HEK293 (cell line): ENCODE measurements at regions not wholly inside any gene's neighbourhood (a gene's known extent, or its start where the extent isn't known, plus 50 kb on each side); places are given as distances from the start of the nearest gene placed in this dataset.

Experiments
- CTCF ChIA-PET: fragments of 350-600 bp; formaldehyde crosslinking; extraction: SDS; loops from one replicate; lab custom pipeline; 2021; ENCODE audit warnings: antibody characterized with exemption; lab: Yijun Ruan, JAX
- POLR2A ChIA-PET: fragments of 300-600 bp; formaldehyde crosslinking; extraction: SDS; loops from one replicate; lab custom pipeline; 2020; ENCODE audit warnings: antibody characterized with exemption, inconsistent platforms; lab: Yijun Ruan, JAX
- H3K27ac ChIP-seq: fragments of 200-500 bp; sonication (Bioruptor generic); 2 replicates; pipeline ENCODE4 v1.5.1; 2014; ENCODE audit warnings: low read depth, low read length, control low read depth, inconsistent platforms; ENCODE audit errors: extremely low read depth
- H3K36me3 ChIP-seq, 2 experiments: fragments of 200-500 bp in 1 of 2; sonication (Bioruptor generic) in 1 of 2; 1 replicate in 1 of 2; 2 replicates in 1 of 2; pipeline ENCODE4 v1.5.1; 2014 to 2017; ENCODE audit warnings: inconsistent platforms in 2 of 2, low read length in 2 of 2; ENCODE audit not compliant: control insufficient read depth in 2 of 2, insufficient read depth in 1 of 2
- H3K4me1 ChIP-seq: fragments of 200-500 bp; sonication (Bioruptor generic); 2 replicates; pipeline ENCODE4 v1.5.1; 2014; ENCODE audit warnings: mild to moderate bottlenecking, low read length, inconsistent platforms; ENCODE audit not compliant: control insufficient read depth, insufficient read depth
- H3K4me3 ChIP-seq: 2 replicates; pipeline ENCODE4 v1.5.1; 2011; ENCODE audit warnings: low read depth, mild to moderate bottlenecking, control low read depth, low read length, moderate library complexity
- H3K9me3 ChIP-seq: fragments of 200-500 bp; sonication (Bioruptor generic); 2 replicates; pipeline ENCODE4 v1.5.1; 2014; ENCODE audit warnings: low read depth, low read length, inconsistent platforms; ENCODE audit not compliant: control insufficient read depth, insufficient read depth
- BCL11A ChIP-seq: fragments of 450-650 bp; formaldehyde crosslinking; IDR thresholded peaks from 2 replicates; pipeline ENCODE4 v1.5.1; 2016; ENCODE audit warnings: low read depth, missing biosample characterization, missing genetic modification characterization
- BCL11B ChIP-seq: fragments of 450-650 bp; formaldehyde crosslinking; IDR thresholded peaks from 2 replicates; pipeline ENCODE4 v1.5.1; 2016; ENCODE audit warnings: low read depth, missing biosample characterization, missing genetic modification characterization
- GFI1B ChIP-seq: fragments of 450-650 bp; formaldehyde crosslinking; IDR thresholded peaks from 2 replicates; pipeline ENCODE4 v1.5.1; 2016; ENCODE audit warnings: missing biosample characterization, missing genetic modification characterization
- GLI4 ChIP-seq: fragments of 450-650 bp; formaldehyde crosslinking; IDR thresholded peaks from 2 replicates; pipeline ENCODE4 v1.5.1; 2016; ENCODE audit warnings: missing biosample characterization, missing genetic modification characterization
- SALL2 ChIP-seq: fragments of 450-650 bp; formaldehyde crosslinking; IDR thresholded peaks from 2 replicates; pipeline ENCODE4 v1.5.0; 2017; ENCODE audit warnings: missing biosample characterization, mild to moderate bottlenecking, missing genetic modification characterization, borderline replicate concordance
- ZBTB48 ChIP-seq: fragments of 450-650 bp; formaldehyde crosslinking; IDR thresholded peaks from 2 replicates; pipeline ENCODE4 v1.5.1; 2016; ENCODE audit warnings: missing biosample characterization, missing genetic modification characterization
- ZNF132 ChIP-seq: fragments of 450-650 bp; formaldehyde crosslinking; IDR thresholded peaks from 2 replicates; pipeline ENCODE4 v1.5.1; 2017; ENCODE audit warnings: missing biosample characterization, missing genetic modification characterization, borderline replicate concordance
- ZNF211 ChIP-seq: fragments of 450-650 bp; formaldehyde crosslinking; IDR thresholded peaks from 2 replicates; pipeline ENCODE4 v1.5.1; 2016; ENCODE audit warnings: low read depth, missing biosample characterization, missing genetic modification characterization
- ZNF274 ChIP-seq, 2 experiments: fragments of 200-500 bp in 1 of 2; fragments of 450-650 bp in 1 of 2; sonication (Bioruptor generic) in 1 of 2; formaldehyde crosslinking in 1 of 2; IDR thresholded peaks; 2 replicates each; pipeline versions ENCODE4 v1.5.1 to v1.6.1; 2014 to 2016; ENCODE audit warnings: borderline replicate concordance in 1 of 2, inconsistent platforms in 1 of 2, low read length in 1 of 2, missing biosample characterization in 1 of 2, missing genetic modification characterization in 1 of 2
- ZNF354C ChIP-seq: fragments of 450-650 bp; formaldehyde crosslinking; IDR thresholded peaks from 2 replicates; pipeline ENCODE4 v1.5.1; 2016; ENCODE audit warnings: missing biosample characterization, missing genetic modification characterization, low read depth, borderline replicate concordance
- ZNF548 ChIP-seq: fragments of 450-650 bp; formaldehyde crosslinking; IDR thresholded peaks from 2 replicates; pipeline ENCODE4 v1.5.1; 2016; ENCODE audit warnings: missing biosample characterization, missing genetic modification characterization
- ZNF677 ChIP-seq: fragments of 450-650 bp; IDR thresholded peaks from 2 replicates; pipeline ENCODE4 v1.5.0; 2018; ENCODE audit warnings: missing biosample characterization, mild to moderate bottlenecking, missing genetic modification characterization, moderate library complexity
- ZNF792 ChIP-seq: fragments of 450-650 bp; formaldehyde crosslinking; IDR thresholded peaks from 2 replicates; pipeline ENCODE4 v1.5.1; 2016; ENCODE audit warnings: missing biosample characterization, missing genetic modification characterization
- ZSCAN16 ChIP-seq: fragments of 450-650 bp; formaldehyde crosslinking; IDR thresholded peaks from 2 replicates; pipeline ENCODE4 v1.5.1; 2016; ENCODE audit warnings: missing biosample characterization, missing genetic modification characterization
- TF ChIP-seq, protein P1 (sequence below): fragments of 450-650 bp; formaldehyde crosslinking; IDR thresholded peaks from 2 replicates; pipeline ENCODE4 v1.5.1; 2016; ENCODE audit warnings: missing biosample characterization, missing genetic modification characterization
- TF ChIP-seq, protein P2 (sequence below): fragments of 450-650 bp; formaldehyde crosslinking; IDR thresholded peaks from 2 replicates; pipeline ENCODE4 v1.5.1; 2016; ENCODE audit warnings: missing biosample characterization, missing genetic modification characterization
- TF ChIP-seq, protein P3 (sequence below): fragments of 450-650 bp; formaldehyde crosslinking; IDR thresholded peaks from 2 replicates; pipeline ENCODE4; 2016; ENCODE audit warnings: missing biosample characterization, missing genetic modification characterization
- TF ChIP-seq, protein P4 (sequence below): fragments of 450-650 bp; formaldehyde crosslinking; optimal IDR thresholded peaks from 2 replicates; pipeline ENCODE3; 2016; ENCODE audit warnings: missing biosample characterization, mild to moderate bottlenecking, missing genetic modification characterization
- TF ChIP-seq, protein P5 (sequence below): fragments of 450-650 bp; formaldehyde crosslinking; IDR thresholded peaks from 2 replicates; pipeline ENCODE4 v1.5.1; 2017; ENCODE audit warnings: missing biosample characterization, missing genetic modification characterization
- TF ChIP-seq, protein P6 (sequence below): fragments of 450-650 bp; formaldehyde crosslinking; IDR thresholded peaks from 2 replicates; pipeline ENCODE4 v1.5.1; 2016; ENCODE audit warnings: missing biosample characterization, missing genetic modification characterization

DNA sequence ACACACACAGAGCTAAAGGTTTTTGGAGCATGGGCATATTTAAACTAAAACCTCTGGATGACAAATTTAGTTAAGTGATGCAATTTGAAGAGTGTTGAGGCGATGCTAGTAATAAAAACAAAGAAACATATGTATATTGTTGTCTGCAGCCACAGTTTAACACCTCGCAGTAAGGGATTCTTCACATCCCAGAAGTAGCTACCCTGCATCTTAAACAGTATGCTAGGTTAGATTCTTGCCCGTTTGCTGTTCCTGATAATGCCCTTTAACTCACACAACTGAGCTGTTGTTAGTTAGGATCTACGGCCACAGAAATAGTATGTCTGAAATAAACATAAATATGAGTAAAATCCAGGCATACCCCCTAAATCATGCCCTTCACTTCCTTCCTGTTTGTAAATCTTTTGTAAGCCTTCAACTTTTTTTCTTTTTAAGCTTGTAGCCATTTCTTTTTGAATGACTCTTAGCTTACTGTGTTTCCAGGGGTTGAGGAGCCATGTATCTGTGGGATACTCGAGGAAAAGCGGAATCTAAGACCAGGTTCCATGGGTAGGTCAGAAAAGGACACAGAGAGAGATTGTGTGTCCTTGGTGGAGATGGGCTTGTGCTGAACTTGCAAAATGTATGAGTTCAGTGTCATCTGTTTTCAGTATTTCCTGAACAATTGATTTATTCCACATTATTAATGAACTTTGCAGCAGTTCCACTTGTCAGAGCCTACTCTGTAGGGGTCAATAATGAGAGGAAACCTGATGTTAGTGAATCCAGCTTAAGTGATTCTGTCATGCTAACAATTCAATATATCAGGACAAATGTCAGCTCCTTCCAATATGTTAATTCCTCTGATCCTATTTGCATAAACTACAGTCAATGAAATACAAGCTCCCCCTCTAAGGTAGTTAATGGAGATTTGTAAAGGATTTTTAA, 349.6 kb downstream of the GPAT3 start (continued):
- TF ChIP-seq ZSCAN16 (tag by site-specific recombination), result no peak
- no peak for TF ChIP-seq ZNF548
- no peak for TF ChIP-seq ZNF132 (tag by site-specific recombination)
- TF ChIP-seq BCL11B (tag by site-specific recombination), result no peak
- no peak for TF ChIP-seq ZNF274 (IDR thresholded peaks at IDR 0.05; ENCODE audit: low read length)
- no peak for TF ChIP-seq ZNF274 (tag by site-specific recombination; IDR thresholded peaks at IDR 0.05; ENCODE audit: borderline replicate concordance)
- no peak for TF ChIP-seq GFI1B (tag by site-specific recombination)

DNA sequence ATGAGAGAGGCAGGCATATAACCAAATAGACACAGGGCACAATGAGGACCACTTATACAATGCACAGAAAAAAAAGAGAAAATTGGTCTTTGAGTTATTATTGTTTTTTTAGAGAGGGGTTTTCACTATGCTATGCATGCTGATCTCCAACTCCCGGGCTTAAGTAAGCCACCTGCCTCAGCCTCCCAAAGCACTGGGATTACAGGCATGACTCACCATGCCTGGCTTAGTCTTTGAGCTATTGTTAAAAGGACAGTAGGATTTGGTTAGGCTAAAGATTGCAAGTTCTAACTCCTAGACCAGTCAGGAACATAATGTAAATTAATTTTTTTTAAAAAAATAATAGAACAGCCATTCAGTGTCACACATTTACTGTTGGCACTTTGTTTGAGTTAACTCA, 340.1 kb downstream of the GPAT3 start:
- TF ChIP-seq ZNF792 (tag by site-specific recombination), result no peak
- TF ChIP-seq GLI4, result no peak
- TF ChIP-seq, protein P1, sequence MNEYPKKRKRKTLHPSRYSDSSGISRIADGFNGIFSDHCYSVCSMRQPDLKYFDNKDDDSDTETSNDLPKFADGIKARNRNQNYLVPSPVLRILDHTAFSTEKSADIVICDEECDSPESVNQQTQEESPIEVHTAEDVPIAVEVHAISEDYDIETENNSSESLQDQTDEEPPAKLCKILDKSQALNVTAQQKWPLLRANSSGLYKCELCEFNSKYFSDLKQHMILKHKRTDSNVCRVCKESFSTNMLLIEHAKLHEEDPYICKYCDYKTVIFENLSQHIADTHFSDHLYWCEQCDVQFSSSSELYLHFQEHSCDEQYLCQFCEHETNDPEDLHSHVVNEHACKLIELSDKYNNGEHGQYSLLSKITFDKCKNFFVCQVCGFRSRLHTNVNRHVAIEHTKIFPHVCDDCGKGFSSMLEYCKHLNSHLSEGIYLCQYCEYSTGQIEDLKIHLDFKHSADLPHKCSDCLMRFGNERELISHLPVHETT (tag by site-specific recombination), result no peak
- TF ChIP-seq ZSCAN16 (tag by site-specific recombination), result no peak
- TF ChIP-seq, protein P2, sequence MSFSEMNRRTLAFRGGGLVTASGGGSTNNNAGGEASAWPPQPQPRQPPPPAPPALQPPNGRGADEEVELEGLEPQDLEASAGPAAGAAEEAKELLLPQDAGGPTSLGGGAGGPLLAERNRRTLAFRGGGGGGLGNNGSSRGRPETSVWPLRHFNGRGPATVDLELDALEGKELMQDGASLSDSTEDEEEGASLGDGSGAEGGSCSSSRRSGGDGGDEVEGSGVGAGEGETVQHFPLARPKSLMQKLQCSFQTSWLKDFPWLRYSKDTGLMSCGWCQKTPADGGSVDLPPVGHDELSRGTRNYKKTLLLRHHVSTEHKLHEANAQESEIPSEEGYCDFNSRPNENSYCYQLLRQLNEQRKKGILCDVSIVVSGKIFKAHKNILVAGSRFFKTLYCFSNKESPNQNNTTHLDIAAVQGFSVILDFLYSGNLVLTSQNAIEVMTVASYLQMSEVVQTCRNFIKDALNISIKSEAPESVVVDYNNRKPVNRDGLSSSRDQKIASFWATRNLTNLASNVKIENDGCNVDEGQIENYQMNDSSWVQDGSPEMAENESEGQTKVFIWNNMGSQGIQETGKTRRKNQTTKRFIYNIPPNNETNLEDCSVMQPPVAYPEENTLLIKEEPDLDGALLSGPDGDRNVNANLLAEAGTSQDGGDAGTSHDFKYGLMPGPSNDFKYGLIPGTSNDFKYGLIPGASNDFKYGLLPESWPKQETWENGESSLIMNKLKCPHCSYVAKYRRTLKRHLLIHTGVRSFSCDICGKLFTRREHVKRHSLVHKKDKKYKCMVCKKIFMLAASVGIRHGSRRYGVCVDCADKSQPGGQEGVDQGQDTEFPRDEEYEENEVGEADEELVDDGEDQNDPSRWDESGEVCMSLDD, result no peak
- TF ChIP-seq, protein P3, sequence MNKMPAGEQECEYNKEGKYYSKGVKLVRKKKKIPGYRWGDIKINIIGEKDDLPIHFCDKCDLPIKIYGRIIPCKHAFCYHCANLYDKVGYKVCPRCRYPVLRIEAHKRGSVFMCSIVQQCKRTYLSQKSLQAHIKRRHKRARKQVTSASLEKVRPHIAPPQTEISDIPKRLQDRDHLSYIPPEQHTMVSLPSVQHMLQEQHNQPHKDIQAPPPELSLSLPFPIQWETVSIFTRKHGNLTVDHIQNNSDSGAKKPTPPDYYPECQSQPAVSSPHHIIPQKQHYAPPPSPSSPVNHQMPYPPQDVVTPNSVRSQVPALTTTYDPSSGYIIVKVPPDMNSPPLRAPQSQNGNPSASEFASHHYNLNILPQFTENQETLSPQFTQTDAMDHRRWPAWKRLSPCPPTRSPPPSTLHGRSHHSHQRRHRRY, result no peak
- TF ChIP-seq SALL2, result no peak
- TF ChIP-seq, protein P4, sequence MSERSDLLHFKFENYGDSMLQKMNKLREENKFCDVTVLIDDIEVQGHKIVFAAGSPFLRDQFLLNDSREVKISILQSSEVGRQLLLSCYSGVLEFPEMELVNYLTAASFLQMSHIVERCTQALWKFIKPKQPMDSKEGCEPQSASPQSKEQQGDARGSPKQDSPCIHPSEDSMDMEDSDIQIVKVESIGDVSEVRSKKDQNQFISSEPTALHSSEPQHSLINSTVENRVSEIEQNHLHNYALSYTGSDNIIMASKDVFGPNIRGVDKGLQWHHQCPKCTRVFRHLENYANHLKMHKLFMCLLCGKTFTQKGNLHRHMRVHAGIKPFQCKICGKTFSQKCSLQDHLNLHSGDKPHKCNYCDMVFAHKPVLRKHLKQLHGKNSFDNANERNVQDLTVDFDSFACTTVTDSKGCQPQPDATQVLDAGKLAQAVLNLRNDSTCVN (tag by site-specific recombination), result no peak
- no peak for TF ChIP-seq ZNF211 (tag by site-specific recombination)
- no peak for TF ChIP-seq ZNF677 (tag by site-specific recombination)
- no peak for TF ChIP-seq BCL11A
- TF ChIP-seq ZBTB48 (tag by site-specific recombination), result no peak
- TF ChIP-seq ZNF354C (tag by site-specific recombination), result no peak
- TF ChIP-seq, protein P5, sequence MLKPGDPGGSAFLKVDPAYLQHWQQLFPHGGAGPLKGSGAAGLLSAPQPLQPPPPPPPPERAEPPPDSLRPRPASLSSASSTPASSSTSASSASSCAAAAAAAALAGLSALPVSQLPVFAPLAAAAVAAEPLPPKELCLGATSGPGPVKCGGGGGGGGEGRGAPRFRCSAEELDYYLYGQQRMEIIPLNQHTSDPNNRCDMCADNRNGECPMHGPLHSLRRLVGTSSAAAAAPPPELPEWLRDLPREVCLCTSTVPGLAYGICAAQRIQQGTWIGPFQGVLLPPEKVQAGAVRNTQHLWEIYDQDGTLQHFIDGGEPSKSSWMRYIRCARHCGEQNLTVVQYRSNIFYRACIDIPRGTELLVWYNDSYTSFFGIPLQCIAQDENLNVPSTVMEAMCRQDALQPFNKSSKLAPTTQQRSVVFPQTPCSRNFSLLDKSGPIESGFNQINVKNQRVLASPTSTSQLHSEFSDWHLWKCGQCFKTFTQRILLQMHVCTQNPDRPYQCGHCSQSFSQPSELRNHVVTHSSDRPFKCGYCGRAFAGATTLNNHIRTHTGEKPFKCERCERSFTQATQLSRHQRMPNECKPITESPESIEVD (tag by site-specific recombination), result no peak
- TF ChIP-seq, protein P6, sequence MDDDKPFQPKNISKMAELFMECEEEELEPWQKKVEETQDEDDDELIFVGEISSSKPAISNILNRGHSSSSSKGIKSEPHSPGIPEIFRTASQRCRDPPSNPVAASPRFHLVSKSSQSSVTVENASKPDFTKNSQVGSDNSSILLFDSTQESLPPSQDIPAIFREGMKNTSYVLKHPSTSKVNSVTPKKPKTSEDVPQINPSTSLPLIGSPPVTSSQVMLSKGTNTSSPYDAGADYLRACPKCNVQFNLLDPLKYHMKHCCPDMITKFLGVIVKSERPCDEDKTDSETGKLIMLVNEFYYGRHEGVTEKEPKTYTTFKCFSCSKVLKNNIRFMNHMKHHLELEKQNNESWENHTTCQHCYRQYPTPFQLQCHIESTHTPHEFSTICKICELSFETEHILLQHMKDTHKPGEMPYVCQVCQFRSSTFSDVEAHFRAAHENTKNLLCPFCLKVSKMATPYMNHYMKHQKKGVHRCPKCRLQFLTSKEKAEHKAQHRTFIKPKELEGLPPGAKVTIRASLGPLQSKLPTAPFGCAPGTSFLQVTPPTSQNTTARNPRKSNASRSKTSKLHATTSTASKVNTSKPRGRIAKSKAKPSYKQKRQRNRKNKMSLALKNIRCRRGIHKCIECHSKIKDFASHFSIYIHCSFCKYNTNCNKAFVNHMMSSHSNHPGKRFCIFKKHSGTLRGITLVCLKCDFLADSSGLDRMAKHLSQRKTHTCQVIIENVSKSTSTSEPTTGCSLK (tag by site-specific recombination), result no peak
- Histone ChIP-seq H3K27ac (no peak overlapping the region), H3K9me3 (no peaks in the 10 kb centered on the region), H3K4me1 (no peaks in the 10 kb centered on the region), H3K36me3 (no peaks in the 10 kb centered on the region), H3K4me3 (no peak overlapping the region)
- ChIA-PET CTCF (no interaction called here), POLR2A (no interaction called here)
